ENCODE measurements at regions not wholly inside any gene's neighbourhood (a gene's known extent, or its start where the extent isn't known, plus 50 kb on each side); places are given as distances from the start of the nearest gene placed in this dataset.

DNA sequence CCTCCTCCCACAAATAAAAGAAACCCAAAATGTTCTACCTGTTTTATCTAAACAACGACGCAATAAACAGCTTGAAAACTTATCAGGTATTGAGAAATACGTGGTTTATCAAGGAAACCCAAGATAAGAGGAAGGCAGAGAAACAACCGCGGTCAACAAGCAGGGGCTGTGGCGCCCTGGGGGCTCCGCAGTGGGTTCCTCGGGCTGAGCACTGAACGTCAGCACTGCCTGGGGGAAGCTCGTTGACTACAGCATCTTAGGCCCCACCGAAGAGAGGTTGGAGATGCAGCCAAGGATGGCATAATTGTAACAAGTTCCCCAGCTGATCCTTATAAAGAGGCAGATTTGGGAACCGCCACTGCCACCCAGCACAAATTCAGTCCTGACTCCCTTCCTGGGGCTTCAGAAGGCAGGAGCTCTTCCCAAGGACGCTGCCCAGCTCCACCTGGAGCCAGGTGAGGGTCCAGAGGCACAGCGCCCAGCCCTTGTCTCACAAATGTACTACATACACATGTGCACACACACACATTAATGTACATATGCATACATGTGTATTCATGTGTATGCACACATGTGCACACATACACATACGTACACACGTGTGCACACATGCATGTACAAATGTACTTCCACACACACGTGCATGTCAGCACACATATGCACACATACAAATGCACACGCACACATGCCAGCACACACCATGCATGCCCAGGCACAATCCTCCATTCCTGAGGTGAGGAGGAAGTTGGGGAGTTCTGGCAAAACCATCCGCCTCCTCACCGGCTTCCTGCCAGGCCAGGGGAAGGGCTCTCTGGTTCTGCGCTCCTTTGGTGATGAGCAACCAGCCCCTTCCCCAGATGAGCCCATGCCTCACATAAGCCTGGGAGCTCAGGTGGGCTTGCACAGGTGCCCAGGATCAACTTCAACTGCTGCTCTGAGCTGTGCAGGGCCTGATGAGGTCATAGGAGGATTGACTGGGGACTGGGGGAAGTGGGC, 251.1 kb downstream of the NPHP4 start:
- ATAC-seq (no peak), DNase-seq (ENCODE audit: low read depth, low spot score) (no peak), FAIRE-seq (no peak)
- H3K4me3 ChIP-seq, result no peak overlapping the region
- in situ Hi-C loops (cut with MboI), result loop anchor here (10.0 kb wide), 1 partner anchor 1826 kb away; no protein-coding TSS in a partner anchor
- RAD21 ChIA-PET (ENCODE audit: unreplicated experiment), result no interaction called here
- no TSS peak for BruUV-seq (replicated peaks)
- H3K4me1 ChIP-seq (ENCODE audit: control insufficient read depth, insufficient read depth, low read length), result no peaks in the 10 kb centered on the region
- H3K4me2 ChIP-seq (ENCODE audit: control insufficient read depth, insufficient read depth), result no peak overlapping the region
- no peaks in the 10 kb centered on the region for H3K9me3 ChIP-seq (replicated peaks; ENCODE audit: control insufficient read depth, insufficient read depth, low read length)
- no peak overlapping the region for H3K27ac ChIP-seq (ENCODE audit: control insufficient read depth, insufficient read depth)
- H3K79me2 ChIP-seq (ENCODE audit: control insufficient read depth, insufficient read depth, low read length), result no peaks in the 10 kb centered on the region
- peaks cover 0 to under 1% of the 10 kb centered on the region in 2 experiments; a peak in 1 of 4 replicates for H3K27me3 ChIP-seq (replicated peaks in 1 of 2; ENCODE audit: control insufficient read depth in 2 of 2, insufficient read depth in 2 of 2, low read length in 1 of 2)
- SMC1A ChIA-PET (ENCODE audit: uncharacterized antibody, unreplicated experiment), result interaction anchor here (0.6 kb wide), 1 partner anchor 256 kb away, joined by 3 read pairs; no protein-coding TSS in a partner anchor
- POLR2A ChIA-PET, result no interaction called here
- H3K9ac ChIP-seq (ENCODE audit: control insufficient read depth, insufficient read depth, low read length), result no peak overlapping the region
- no peak overlapping the region for H2AFZ ChIP-seq (ENCODE audit: control insufficient read depth, low read depth, low read length)
- H4K20me1 ChIP-seq (ENCODE audit: control insufficient read depth, insufficient read depth), result no peaks in the 10 kb centered on the region
- no peak for TF ChIP-seq SUZ12 (IDR thresholded peaks at IDR 0.05; ENCODE audit: unreplicated experiment)
- no peak for TF ChIP-seq SIN3A (IDR thresholded peaks at IDR 0.05; ENCODE audit: low read depth, low read length)
- no peak for TF ChIP-seq CREM (IDR thresholded peaks at IDR 0.05; ENCODE audit: low read depth)
- TF ChIP-seq ZNF207 (IDR thresholded peaks at IDR 0.05; ENCODE audit: borderline replicate concordance), result no peak
- TF ChIP-seq RBBP5 (conservative IDR thresholded peaks at IDR 0.05), result no peak
- no peak for TF ChIP-seq BMI1 (IDR thresholded peaks at IDR 0.05; ENCODE audit: borderline replicate concordance)
- no peak for TF ChIP-seq MXI1 (IDR thresholded peaks at IDR 0.05; ENCODE audit: low read depth, low read length)
- TF ChIP-seq, protein P1, sequence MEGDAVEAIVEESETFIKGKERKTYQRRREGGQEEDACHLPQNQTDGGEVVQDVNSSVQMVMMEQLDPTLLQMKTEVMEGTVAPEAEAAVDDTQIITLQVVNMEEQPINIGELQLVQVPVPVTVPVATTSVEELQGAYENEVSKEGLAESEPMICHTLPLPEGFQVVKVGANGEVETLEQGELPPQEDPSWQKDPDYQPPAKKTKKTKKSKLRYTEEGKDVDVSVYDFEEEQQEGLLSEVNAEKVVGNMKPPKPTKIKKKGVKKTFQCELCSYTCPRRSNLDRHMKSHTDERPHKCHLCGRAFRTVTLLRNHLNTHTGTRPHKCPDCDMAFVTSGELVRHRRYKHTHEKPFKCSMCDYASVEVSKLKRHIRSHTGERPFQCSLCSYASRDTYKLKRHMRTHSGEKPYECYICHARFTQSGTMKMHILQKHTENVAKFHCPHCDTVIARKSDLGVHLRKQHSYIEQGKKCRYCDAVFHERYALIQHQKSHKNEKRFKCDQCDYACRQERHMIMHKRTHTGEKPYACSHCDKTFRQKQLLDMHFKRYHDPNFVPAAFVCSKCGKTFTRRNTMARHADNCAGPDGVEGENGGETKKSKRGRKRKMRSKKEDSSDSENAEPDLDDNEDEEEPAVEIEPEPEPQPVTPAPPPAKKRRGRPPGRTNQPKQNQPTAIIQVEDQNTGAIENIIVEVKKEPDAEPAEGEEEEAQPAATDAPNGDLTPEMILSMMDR (IDR thresholded peaks at IDR 0.05 in 2 of 3, conservative IDR thresholded peaks at IDR 0.05 in 1 of 3; ENCODE audit: control insufficient read depth in 2 of 3, extremely low read depth in 1 of 3, insufficient read depth in 1 of 3, low read depth in 3 of 3, low read length in 3 of 3), result no peak
- WGBS (ENCODE audit: insufficient coverage, insufficient replicate concordance, low lambda C conversion rate, missing lambda C conversion rate), result 26% methylated on average over 21 of the region's 21 CpGs
- intact Hi-C loops (cut with micrococcal nuclease; ENCODE audit: unreplicated experiment), result no loop called here
- CTCF ChIA-PET, result no interaction called here
- H3K36me3 ChIP-seq (ENCODE audit: control insufficient read depth in 2 of 2, insufficient read depth in 2 of 2, low read length in 1 of 2), result no peaks in the 10 kb centered on the region
